HEK293 (cell line): ENCODE measurements at regions not wholly inside any gene's neighbourhood (a gene's known extent, or its start where the extent isn't known, plus 50 kb on each side); places are given as distances from the start of the nearest gene placed in this dataset.

Experiments
- ELK4 ChIP-seq: IDR thresholded peaks from 2 replicates; pipeline ENCODE4 v1.6.1; 2011; ENCODE audit warnings: mild to moderate bottlenecking, low read depth, low read length, borderline replicate concordance
- GLI2 ChIP-seq: fragments of 450-650 bp; formaldehyde crosslinking; IDR thresholded peaks from 2 replicates; pipeline ENCODE4; 2017; ENCODE audit warnings: missing biosample characterization, missing genetic modification characterization, low read depth, borderline replicate concordance
- KLF10 ChIP-seq: fragments of 450-650 bp; IDR thresholded peaks from 2 replicates; pipeline ENCODE4 v1.5.1; 2018; ENCODE audit warnings: missing biosample characterization, mild to moderate bottlenecking, missing genetic modification characterization
- PRDM10 ChIP-seq: fragments of 450-650 bp; formaldehyde crosslinking; IDR thresholded peaks from 2 replicates; pipeline ENCODE4 v1.5.1; 2016; ENCODE audit warnings: missing biosample characterization, missing genetic modification characterization
- SETDB1 ChIP-seq: IDR thresholded peaks from one replicate; pipeline ENCODE4 v1.6.1; 2017; ENCODE audit warnings: mild to moderate bottlenecking, low read length, moderate library complexity, mixed read lengths; ENCODE audit not compliant: insufficient read length
- ZBTB7A ChIP-seq: fragments of 450-650 bp; formaldehyde crosslinking; IDR thresholded peaks from 2 replicates; pipeline ENCODE4 v1.5.1; 2016; ENCODE audit warnings: low read depth, missing biosample characterization, missing genetic modification characterization
- ZFHX2 ChIP-seq: fragments of 450-650 bp; formaldehyde crosslinking; conservative IDR thresholded peaks from 2 replicates; pipeline ENCODE4 v1.5.1; 2016; ENCODE audit warnings: missing biosample characterization, missing genetic modification characterization
- ZFP69B ChIP-seq: fragments of 450-650 bp; formaldehyde crosslinking; IDR thresholded peaks from 2 replicates; pipeline ENCODE4 v1.5.1; 2016; ENCODE audit warnings: missing biosample characterization, missing genetic modification characterization
- ZNF121 ChIP-seq: fragments of 450-650 bp; formaldehyde crosslinking; IDR thresholded peaks from 2 replicates; pipeline ENCODE4 v1.5.1; 2016; ENCODE audit warnings: missing biosample characterization, missing genetic modification characterization
- ZNF155 ChIP-seq: fragments of 450-650 bp; formaldehyde crosslinking; IDR thresholded peaks from 2 replicates; pipeline ENCODE4 v1.5.1; 2016; ENCODE audit warnings: missing biosample characterization, missing genetic modification characterization
- ZNF223 ChIP-seq: fragments of 450-650 bp; formaldehyde crosslinking; IDR thresholded peaks from 2 replicates; pipeline ENCODE4 v1.5.1; 2016; ENCODE audit warnings: missing biosample characterization, missing genetic modification characterization
- ZNF274 ChIP-seq, 2 experiments: fragments of 200-500 bp in 1 of 2; fragments of 450-650 bp in 1 of 2; sonication (Bioruptor generic) in 1 of 2; formaldehyde crosslinking in 1 of 2; IDR thresholded peaks; 2 replicates each; pipeline versions ENCODE4 v1.5.1 to v1.6.1; 2014 to 2016; ENCODE audit warnings: borderline replicate concordance in 1 of 2, inconsistent platforms in 1 of 2, low read length in 1 of 2, missing biosample characterization in 1 of 2, missing genetic modification characterization in 1 of 2
- ZNF280D ChIP-seq: fragments of 450-650 bp; formaldehyde crosslinking; IDR thresholded peaks from 2 replicates; pipeline ENCODE4 v1.5.1; 2016; ENCODE audit warnings: missing biosample characterization, missing genetic modification characterization
- ZNF341 ChIP-seq: fragments of 450-650 bp; formaldehyde crosslinking; IDR thresholded peaks from 2 replicates; pipeline ENCODE4; 2016; ENCODE audit warnings: low read depth, missing biosample characterization, missing genetic modification characterization
- ZNF37A ChIP-seq: fragments of 450-650 bp; IDR thresholded peaks from 2 replicates; pipeline ENCODE4 v1.5.1; 2018; ENCODE audit warnings: missing biosample characterization, missing genetic modification characterization
- ZNF433 ChIP-seq: fragments of 450-650 bp; formaldehyde crosslinking; IDR thresholded peaks from 2 replicates; pipeline ENCODE4 v1.5.1; 2016; ENCODE audit warnings: missing biosample characterization, missing genetic modification characterization, low read depth
- ZNF449 ChIP-seq: fragments of 450-650 bp; formaldehyde crosslinking; IDR thresholded peaks from 2 replicates; pipeline ENCODE4 v1.5.1; 2017; ENCODE audit warnings: missing biosample characterization, mild to moderate bottlenecking, missing genetic modification characterization, moderate library complexity
- ZNF488 ChIP-seq: fragments of 450-650 bp; formaldehyde crosslinking; IDR thresholded peaks from 2 replicates; pipeline ENCODE4 v1.5.1; 2016; ENCODE audit warnings: missing biosample characterization, missing genetic modification characterization
- ZNF530 ChIP-seq: fragments of 450-650 bp; formaldehyde crosslinking; IDR thresholded peaks from 2 replicates; pipeline ENCODE4 v1.5.1; 2016; ENCODE audit warnings: low read depth, missing biosample characterization, missing genetic modification characterization
- ZNF548 ChIP-seq: fragments of 450-650 bp; formaldehyde crosslinking; IDR thresholded peaks from 2 replicates; pipeline ENCODE4 v1.5.1; 2016; ENCODE audit warnings: missing biosample characterization, missing genetic modification characterization
- ZNF580 ChIP-seq: fragments of 450-650 bp; formaldehyde crosslinking; IDR thresholded peaks from 2 replicates; pipeline ENCODE4 v1.5.1; 2016; ENCODE audit warnings: missing biosample characterization, missing genetic modification characterization
- ZNF596 ChIP-seq: fragments of 450-650 bp; IDR thresholded peaks from 2 replicates; pipeline ENCODE4 v1.5.0; 2018; ENCODE audit warnings: missing biosample characterization, mild to moderate bottlenecking, missing genetic modification characterization, moderate library complexity
- ZNF621 ChIP-seq: fragments of 450-650 bp; formaldehyde crosslinking; IDR thresholded peaks from 2 replicates; pipeline ENCODE4 v1.5.1; 2017; ENCODE audit warnings: missing biosample characterization, missing genetic modification characterization
- ZNF658 ChIP-seq: fragments of 450-650 bp; formaldehyde crosslinking; IDR thresholded peaks from 2 replicates; pipeline ENCODE4; 2016; ENCODE audit warnings: missing biosample characterization, missing genetic modification characterization
- ZNF776 ChIP-seq: fragments of 450-650 bp; formaldehyde crosslinking; IDR thresholded peaks from 2 replicates; pipeline ENCODE4 v1.5.0; 2017; ENCODE audit warnings: missing biosample characterization, missing genetic modification characterization, borderline replicate concordance
- TF ChIP-seq, protein P1 (sequence below): fragments of 450-650 bp; formaldehyde crosslinking; IDR thresholded peaks from 2 replicates; pipeline ENCODE4 v1.5.1; 2016; ENCODE audit warnings: missing biosample characterization, missing genetic modification characterization, low read depth

- TF ChIP-seq ELK4 (no peak), ZFHX2 (tag by site-specific recombination) (no peak), ZNF776 (tag by site-specific recombination) (no peak), ZNF223 (tag by site-specific recombination) (no peak), ZNF548 (tag by site-specific recombination) (no peak), ZBTB7A (tag by site-specific recombination) (no peak), KLF10 (no peak), ZNF621 (tag by site-specific recombination) (no peak), ZFP69B (tag by site-specific recombination) (peak; percentile 56), GLI2 (tag by site-specific recombination) (no peak; the same call in 1 of the 2 replicates), ZNF37A (tag by site-specific recombination) (no peak), ZNF280D (tag by site-specific recombination) (no peak), ZNF274 (IDR thresholded peaks at IDR 0.05; ENCODE audit: low read length) (no peak), ZNF274 (tag by site-specific recombination; IDR thresholded peaks at IDR 0.05; ENCODE audit: borderline replicate concordance) (no peak), ZNF530 (tag by site-specific recombination) (no peak), ZNF341 (no peak), SETDB1 (peak; percentile 79), ZNF155 (tag by site-specific recombination) (no peak), ZNF121 (tag by site-specific recombination) (no peak), ZNF658 (tag by site-specific recombination) (no peak), ZNF433 (no peak), ZNF449 (tag by site-specific recombination) (no peak), ZNF596 (tag by site-specific recombination) (no peak), PRDM10 (tag by site-specific recombination) (peak; percentile 68), ZNF488 (tag by site-specific recombination) (no peak), ZNF580 (tag by site-specific recombination) (no peak)
- TF ChIP-seq, protein P1, sequence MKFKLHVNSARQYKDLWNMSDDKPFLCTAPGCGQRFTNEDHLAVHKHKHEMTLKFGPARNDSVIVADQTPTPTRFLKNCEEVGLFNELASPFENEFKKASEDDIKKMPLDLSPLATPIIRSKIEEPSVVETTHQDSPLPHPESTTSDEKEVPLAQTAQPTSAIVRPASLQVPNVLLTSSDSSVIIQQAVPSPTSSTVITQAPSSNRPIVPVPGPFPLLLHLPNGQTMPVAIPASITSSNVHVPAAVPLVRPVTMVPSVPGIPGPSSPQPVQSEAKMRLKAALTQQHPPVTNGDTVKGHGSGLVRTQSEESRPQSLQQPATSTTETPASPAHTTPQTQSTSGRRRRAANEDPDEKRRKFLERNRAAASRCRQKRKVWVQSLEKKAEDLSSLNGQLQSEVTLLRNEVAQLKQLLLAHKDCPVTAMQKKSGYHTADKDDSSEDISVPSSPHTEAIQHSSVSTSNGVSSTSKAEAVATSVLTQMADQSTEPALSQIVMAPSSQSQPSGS (tag by site-specific recombination) = no peak
Measured at GRCh38 chr15:95247071-95247984, 1016.0 kb downstream of the MCTP2 start (continued).
